ENCODE measurements at regions not wholly inside any gene's neighbourhood (a gene's known extent, or its start where the extent isn't known, plus 50 kb on each side); places are given as distances from the start of the nearest gene placed in this dataset.
"Not testable (repeated sequence)": the region's sequence is repeated elsewhere in the genome, so short reads cannot be mapped to it uniquely, and the experiment has no call there.

- Histone ChIP-seq H3K4me1 (no peaks in the 10 kb centered on the region), H3K27ac (no peak overlapping the region), H3K27me3 (no peaks in the 10 kb centered on the region), H3K9me3 (no peaks in the 10 kb centered on the region), H3K36me3 (no peaks in the 10 kb centered on the region), H3K4me3 (no peak overlapping the region)
- intact Hi-C loops (cut with DNase I) = no loop called here
- no peak for DNase-seq
- peak in 1 of 4 donors; percentile 43 for ATAC-seq
- no peak for TF ChIP-seq CTCF (IDR thresholded peaks at IDR 0.05)
- no peak for FAIRE-seq
- WGBS, 2 donors = 60 to 61% methylated on average over 4 of the region's 4 CpGs
These were observed 646.4 kb upstream of the KCNMB2 start for GRCh38 chr3:177889652-177890358.

DNA sequence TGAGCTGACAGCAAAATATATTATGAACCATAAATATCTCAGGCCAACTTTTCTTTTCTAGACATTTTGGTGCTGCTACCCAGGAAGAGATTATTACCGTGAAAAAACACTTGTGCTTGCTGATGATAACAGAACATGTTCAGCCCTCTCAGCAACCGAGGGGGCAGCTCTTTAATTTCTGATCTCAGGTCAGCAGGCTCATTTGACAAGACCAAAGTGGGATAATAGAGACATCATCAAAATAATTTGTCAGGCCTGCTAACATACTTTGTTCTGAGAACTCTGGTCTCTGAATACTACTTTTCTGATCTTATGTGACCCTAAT, 645.9 kb upstream of the KCNMB2 start:
- Histone ChIP-seq H3K27me3 (no peaks in the 10 kb centered on the region), H3K4me1 (no peaks in the 10 kb centered on the region), H3K4me3 (no peak overlapping the region), H3K27ac (no peak overlapping the region), H3K9me3 (no peaks in the 10 kb centered on the region), H3K36me3 (no peaks in the 10 kb centered on the region)
- 25% methylated on average over 2 of the region's 2 CpGs for WGBS, 2 donors
- intact Hi-C loops (cut with DNase I) = no loop called here
- TF ChIP-seq CTCF (IDR thresholded peaks at IDR 0.05) = no peak
- no peak for FAIRE-seq
- DNase-seq = no peak
- ATAC-seq = no peak

DNA sequence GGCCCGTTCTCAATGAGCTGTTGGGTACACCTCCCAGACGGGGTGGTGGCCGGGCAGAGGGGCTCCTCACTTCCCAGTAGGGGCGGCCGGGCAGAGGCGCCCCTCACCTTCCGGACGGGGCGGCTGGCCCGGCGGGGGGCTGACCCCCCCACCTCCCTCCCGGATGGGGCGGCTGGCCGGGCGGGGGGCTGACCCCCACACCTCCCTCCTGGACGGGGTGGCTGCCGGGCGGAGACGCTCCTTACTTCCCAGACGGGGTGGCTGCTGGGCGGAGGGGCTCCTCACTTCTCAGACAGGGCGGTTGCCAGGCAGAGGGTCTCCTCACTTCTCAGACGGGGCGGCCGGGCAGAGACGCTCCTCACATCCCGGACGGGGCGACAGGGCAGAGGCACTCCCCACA, 644.7 kb upstream of the KCNMB2 start:
- H3K27me3 ChIP-seq; DNase-seq; intact Hi-C loops (cut with DNase I); H3K4me1 ChIP-seq; ATAC-seq; H3K9me3 ChIP-seq; H3K36me3 ChIP-seq; H3K27ac ChIP-seq; H3K4me3 ChIP-seq; FAIRE-seq: not testable (repeated sequence)
- WGBS, 2 donors = 92 to 96% methylated on average over 18 to 24 of the region's 29 CpGs

DNA sequence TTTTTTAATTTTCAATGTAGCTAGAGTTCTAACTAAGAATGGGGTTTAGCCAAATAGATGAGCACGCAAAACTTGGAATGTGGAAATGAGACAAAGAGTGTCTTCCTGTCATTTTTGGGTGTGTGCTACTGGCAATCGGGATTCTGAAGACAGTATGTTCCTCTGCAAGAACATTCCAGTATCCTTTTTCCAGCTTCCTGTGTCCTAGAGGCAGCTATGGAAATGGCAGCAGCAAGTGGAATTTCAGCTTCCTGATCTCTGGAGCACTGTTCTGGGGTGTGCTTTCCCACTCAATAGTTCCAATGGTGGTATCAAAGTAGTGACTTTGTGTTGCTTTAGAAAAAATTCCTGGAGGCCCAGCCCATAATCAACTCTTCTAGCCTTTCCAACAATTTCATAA, 642.9 kb upstream of the KCNMB2 start:
- DNase-seq (no peak), FAIRE-seq (no peak), ATAC-seq (no peak)
- Histone ChIP-seq H3K27ac (no peak overlapping the region), H3K4me3 (no peak overlapping the region), H3K27me3 (no peaks in the 10 kb centered on the region), H3K4me1 (no peaks in the 10 kb centered on the region), H3K9me3 (no peaks in the 10 kb centered on the region), H3K36me3 (no peaks in the 10 kb centered on the region)
- intact Hi-C loops (cut with DNase I) = no loop called here
- no peak for TF ChIP-seq CTCF (IDR thresholded peaks at IDR 0.05)
- WGBS, 2 donors = 74 to 83% methylated on average over 2 of the region's 2 CpGs

- no peaks in the 10 kb centered on the region for H3K27me3 ChIP-seq
- ATAC-seq (no peak), DNase-seq (no peak), FAIRE-seq (no peak)
- no peaks in the 10 kb centered on the region for H3K36me3 ChIP-seq
- H3K4me3 ChIP-seq = no peak overlapping the region
- H3K9me3 ChIP-seq = no peaks in the 10 kb centered on the region
- no peaks in the 10 kb centered on the region for H3K4me1 ChIP-seq
- WGBS, 2 donors = 72 to 81% methylated on average over 5 of the region's 5 CpGs
- H3K27ac ChIP-seq = no peak overlapping the region
- no peak for TF ChIP-seq CTCF (IDR thresholded peaks at IDR 0.05)
- intact Hi-C loops (cut with DNase I) = no loop called here
These were observed 642.0 kb upstream of the KCNMB2 start for GRCh38 chr3:177894081-177894728.

All from pancreas (tissue), 10 donors.